ENCODE measurements at regions not wholly inside any gene's neighbourhood (a gene's known extent, or its start where the extent isn't known, plus 50 kb on each side); places are given as distances from the start of the nearest gene placed in this dataset.

- no peak for TF ChIP-seq CTCF (IDR thresholded peaks at IDR 0.05; ENCODE audit: low read depth, low read length)
- TF ChIP-seq EZH2phosphoT487 (IDR thresholded peaks at IDR 0.05; ENCODE audit: low read depth) = no peak
Observed at GRCh38 chr19:32174386-32175113, 170.9 kb upstream of the ZNF507 start.

All from OCI-LY3 (cell line).